Activated CD4-positive, alpha-beta T cell treated with anti-CD3 and anti-CD28 coated beads, Interleukin-2, amount 50 U/mL, for 24 hours (primary cell): ENCODE measurements at regions not wholly inside any gene's neighbourhood (a gene's known extent, or its start where the extent isn't known, plus 50 kb on each side); places are given as distances from the start of the nearest gene placed in this dataset.

Experiments used
- DNase-seq, 2 donors: peaks; one replicate each; pipeline ENCODE4 v3.0.0-alpha.2; 2020; ENCODE audit warnings: low read depth in 1 of 2, low spot score in 1 of 2

GRCh38 chr4:85391071-85391470, 83.9 kb upstream of the ARHGAP24 start:
- no peak for DNase-seq

GRCh38 chr4:85391589-85392410, 83.2 kb upstream of the ARHGAP24 start:
- no peak for DNase-seq

- no peak for DNase-seq
These were observed 81.7 kb upstream of the ARHGAP24 start for GRCh38 chr4:85393201-85393600.

GRCh38 chr4:85398276-85398675, 76.7 kb upstream of the ARHGAP24 start:
- no peak for DNase-seq

GRCh38 chr4:85399270-85399669, 75.7 kb upstream of the ARHGAP24 start:
- DNase-seq = no peak

- no peak for DNase-seq
These were observed 72.6 kb upstream of the ARHGAP24 start for GRCh38 chr4:85402371-85402770.

GRCh38 chr4:85406185-85406584, 68.8 kb upstream of the ARHGAP24 start:
- no peak for DNase-seq

GRCh38 chr4:85407546-85407945, 67.4 kb upstream of the ARHGAP24 start:
- DNase-seq = no peak

GRCh38 chr4:85408301-85408700, 66.6 kb upstream of the ARHGAP24 start:
- DNase-seq = no peak

- no peak for DNase-seq
These were observed 65.7 kb upstream of the ARHGAP24 start for GRCh38 chr4:85409251-85409650.

- no peak for DNase-seq
These were observed 63.6 kb upstream of the ARHGAP24 start for GRCh38 chr4:85411386-85411785.

- DNase-seq = no peak
These were observed 60.0 kb upstream of the ARHGAP24 start for GRCh38 chr4:85414972-85415371.

GRCh38 chr4:85416094-85416493, 58.9 kb upstream of the ARHGAP24 start:
- no peak for DNase-seq

GRCh38 chr4:85419103-85419502, 55.8 kb upstream of the ARHGAP24 start:
- DNase-seq = no peak

- DNase-seq = no peak
These were observed 54.1 kb upstream of the ARHGAP24 start for GRCh38 chr4:85420831-85421230.

- DNase-seq = no peak
These were observed 51.5 kb upstream of the ARHGAP24 start for GRCh38 chr4:85423431-85423830.
